Endothelial cell of umbilical vein (primary cell): ENCODE measurements at regions not wholly inside any gene's neighbourhood (a gene's known extent, or its start where the extent isn't known, plus 50 kb on each side); places are given as distances from the start of the nearest gene placed in this dataset.

Experiments used
- BruUV-seq: library from RNA; stranded (reverse); fragments of 400-500 nt; replicated peaks from 2 replicates; lab custom pipeline; 2021; lab: Mats Ljungman, UMichigan
- CTCF ChIA-PET: fragments of 300-600, 350-600 bp; sonication (Branson Sonifier 250); formaldehyde crosslinking; loops from one replicate; lab custom pipeline; 2021; ENCODE audit warnings: antibody characterized with exemption, inconsistent platforms; lab: Charles Lee
- POLR2A ChIA-PET: fragments of 300-600, 350-600 bp; sonication (Branson Sonifier 250); formaldehyde crosslinking; loops from one replicate; lab custom pipeline; 2021; ENCODE audit warnings: antibody characterized with exemption, inconsistent platforms; lab: Charles Lee
- DNase-seq: peaks from one replicate; pipeline ENCODE4 v3.0.0-alpha.2; 2011; ENCODE audit warnings: low read depth, low spot score
- FAIRE-seq: peaks from 2 replicates; lab custom pipeline; 2011; peaks lifted over from hg19 to GRCh38; lab: Jason Lieb, UNC
- H2AFZ ChIP-seq: 2 replicates; pipeline ENCODE4 v1.6.0; 2012; ENCODE audit warnings: low read depth, low read length, control low read depth, inconsistent platforms
- H3K27ac ChIP-seq: 2 replicates; pipeline ENCODE4 v1.5.1; 2011; ENCODE audit warnings: low read depth, mild to moderate bottlenecking, control low read depth, low read length, moderate library complexity; ENCODE audit not compliant: insufficient read depth
- H3K27me3 ChIP-seq, 2 experiments: 2 replicates each; pipeline versions ENCODE4 v1.6.0 to v1.6.1; 2011; ENCODE audit warnings: low read length in 2 of 2, mixed read lengths in 1 of 2; ENCODE audit not compliant: control insufficient read depth in 2 of 2, insufficient read depth in 2 of 2
- H3K36me3 ChIP-seq, 2 experiments: 2 replicates in 1 of 2; 3 replicates in 1 of 2; pipeline ENCODE4 v1.5.1; 2011; ENCODE audit warnings: low read length in 2 of 2, mild to moderate bottlenecking in 1 of 2, moderate library complexity in 1 of 2; ENCODE audit not compliant: control insufficient read depth in 2 of 2, insufficient read depth in 2 of 2; ENCODE audit errors: extremely low read depth in 1 of 2
- H3K4me1 ChIP-seq: 3 replicates; pipeline ENCODE4 v1.5.1; 2011; ENCODE audit warnings: mild to moderate bottlenecking, low read length; ENCODE audit not compliant: control insufficient read depth, insufficient read depth; ENCODE audit errors: extremely low read depth
- H3K4me2 ChIP-seq: 2 replicates; pipeline ENCODE4 v1.6.1; 2011; ENCODE audit warnings: low read length, control low read depth, mixed read lengths; ENCODE audit not compliant: insufficient read depth
- H3K4me3 ChIP-seq, 3 experiments: fragments of 200-600 bp in 1 of 3; sonication (generic), shearing (Covaris generic) in 1 of 3; replicated peaks in 1 of 3; 2 replicates each; pipeline ENCODE4 v1.5.1; 2011 to 2016; ENCODE audit warnings: control low read depth in 3 of 3, low read length in 3 of 3, mild to moderate bottlenecking in 2 of 3, inconsistent platforms in 1 of 3, low read depth in 1 of 3, moderate library complexity in 1 of 3; ENCODE audit not compliant: insufficient read depth in 1 of 3
- H3K79me2 ChIP-seq: 2 replicates; pipeline ENCODE4 v1.6.0; 2012; ENCODE audit warnings: low read length, inconsistent platforms; ENCODE audit not compliant: control insufficient read depth, insufficient read depth
- H3K9ac ChIP-seq: replicated peaks from 2 replicates; pipeline ENCODE3; 2011; ENCODE audit warnings: low read length, control low read depth; ENCODE audit not compliant: insufficient read depth; ENCODE audit errors: extremely low read depth
- H3K9me1 ChIP-seq: replicated peaks from 3 replicates; pipeline ENCODE4 v1.6.0; 2011; ENCODE audit warnings: mild to moderate bottlenecking, low read length; ENCODE audit not compliant: control insufficient read depth, insufficient read depth; ENCODE audit errors: extremely low read depth
- H3K9me3 ChIP-seq: replicated peaks from 2 replicates; pipeline ENCODE4 v1.5.1; 2012; ENCODE audit warnings: low read length, inconsistent platforms; ENCODE audit not compliant: control insufficient read depth, insufficient read depth
- H4K20me1 ChIP-seq: replicated peaks from 2 replicates; pipeline ENCODE3; 2011; ENCODE audit warnings: mild to moderate bottlenecking, low read length; ENCODE audit not compliant: control insufficient read depth, insufficient read depth; ENCODE audit errors: extremely low read depth
- CTCF ChIP-seq, 2 donors: IDR thresholded peaks; 1 replicate in 1 of 2; 2 replicates in 1 of 2; pipeline ENCODE4 v1.5.1; 2011; ENCODE audit warnings: low read length in 2 of 2, mild to moderate bottlenecking in 2 of 2, moderate library complexity in 2 of 2, control low read depth in 1 of 2, inconsistent platforms in 1 of 2, low read depth in 1 of 2; ENCODE audit not compliant: insufficient read depth in 1 of 2; ENCODE audit errors: extremely low read depth in 1 of 2
- EZH2 ChIP-seq: IDR thresholded peaks from 2 replicates; pipeline ENCODE4 v1.6.1; 2012; ENCODE audit warnings: borderline replicate concordance, low read depth, mild to moderate bottlenecking, moderate library complexity, low read length, inconsistent platforms; ENCODE audit not compliant: severe bottlenecking
- FOS ChIP-seq: IDR thresholded peaks from 2 replicates; pipeline ENCODE4 v1.6.1; 2011; ENCODE audit warnings: mild to moderate bottlenecking, low read length, moderate library complexity, borderline replicate concordance; ENCODE audit not compliant: insufficient read depth
- GATA2 ChIP-seq: IDR thresholded peaks from 2 replicates; pipeline ENCODE4 v1.7.0; 2011; ENCODE audit warnings: low read depth, mild to moderate bottlenecking, moderate library complexity, mixed read lengths, low read length; ENCODE audit not compliant: insufficient read length, insufficient read depth
- JUN ChIP-seq: IDR thresholded peaks from 2 replicates; pipeline ENCODE4 v1.6.1; 2011; ENCODE audit warnings: borderline replicate concordance, low read depth; ENCODE audit not compliant: insufficient read length, insufficient read depth
- MAX ChIP-seq: IDR thresholded peaks from 2 replicates; pipeline ENCODE4 v1.6.1; 2011; ENCODE audit not compliant: insufficient read depth, insufficient read length
- MYC ChIP-seq: IDR thresholded peaks from one replicate; pipeline ENCODE4 v1.6.1; 2011; ENCODE audit warnings: mild to moderate bottlenecking, low read depth, low read length
- POLR2A ChIP-seq: IDR thresholded peaks from 2 replicates; pipeline ENCODE4 v1.6.1; 2012; ENCODE audit warnings: low read depth, mild to moderate bottlenecking, control low read depth, low read length
- POLR2AphosphoS5 ChIP-seq: IDR thresholded peaks from 2 replicates; pipeline ENCODE4 v1.6.1; 2012; ENCODE audit warnings: low read depth, mild to moderate bottlenecking, control low read depth, low read length, moderate library complexity; ENCODE audit not compliant: insufficient read depth
- dilution Hi-C: fragments of 300-500 bp; cut with MboI; formaldehyde crosslinking; loops from one replicate; pipeline ENCODE4 v1.15.0; 2019; ENCODE audit warnings: low sequenced_read_pairs; ENCODE audit not compliant: extremely low pct_ligation_motif_present
- intact Hi-C: fragments of 100-400 bp; cut with micrococcal nuclease; formaldehyde crosslinking; loops from one replicate; pipeline ENCODE4 v1.10.0; 2022

GRCh38 chr22:22770881-22771280 is 116.7 kb upstream of the IGLL5 start:
- DNase-seq (no peak), FAIRE-seq (no peak)
- H4K20me1 ChIP-seq, result no peaks in the 10 kb centered on the region
- H2AFZ ChIP-seq, result no peak overlapping the region
- H3K4me2 ChIP-seq, result no peak overlapping the region
- ChIA-PET POLR2A (no interaction called here), CTCF (interaction anchor here (0.7 to 3.6 kb wide), 28 partner anchors 9 to 361 kb away, joined by 3 to 45 read pairs (median 5); no protein-coding TSS in a partner anchor)
- H3K27ac ChIP-seq, result no peak overlapping the region
- no peak overlapping the region for H3K9ac ChIP-seq
- TF ChIP-seq MYC (no peak), GATA2 (no peak), CTCF (IDR thresholded peaks at IDR 0.05; ENCODE audit: extremely low read depth in 1 of 2, insufficient read depth in 1 of 2, low read depth in 1 of 2, low read length in 2 of 2) (no peak), FOS (no peak), POLR2A (no peak), JUN (no peak), POLR2AphosphoS5 (no peak), MAX (no peak), EZH2 (no peak)
- no peaks in the 10 kb centered on the region for H3K9me3 ChIP-seq
- intact Hi-C loops, result no loop called here
- H3K4me3 ChIP-seq, result no peak overlapping the region
- H3K4me1 ChIP-seq, result no peaks in the 10 kb centered on the region
- peaks cover 2 to 5% of the 10 kb centered on the region in 2 experiments for H3K27me3 ChIP-seq
- H3K9me1 ChIP-seq, result no peaks in the 10 kb centered on the region
- H3K79me2 ChIP-seq, result no peaks in the 10 kb centered on the region
- dilution Hi-C loops, result no loop called here
- no peaks in the 10 kb centered on the region for H3K36me3 ChIP-seq
- BruUV-seq, result no TSS peak
